Psoas muscle (tissue), 7 donors: ENCODE measurements at regions not wholly inside any gene's neighbourhood (a gene's known extent, or its start where the extent isn't known, plus 50 kb on each side); places are given as distances from the start of the nearest gene placed in this dataset.

Experiments
- ATAC-seq, 4 donors: fragments of 200-7000 bp; cut with Tn5 transposase; one replicate each; pipeline ENCODE4 v1.9.1; 2020; ENCODE audit warnings: moderate library complexity in 3 of 4, mild to moderate bottlenecking in 2 of 4
- DNase-seq, 2 donors: peaks; one replicate each; pipeline ENCODE4 v3.0.0-alpha.2; 2020
- H3K27ac ChIP-seq: fragments of 200-600 bp; one replicate; pipeline ENCODE4 v1.8.0; 2022
- H3K27me3 ChIP-seq, 3 donors: fragments of 200-600 bp in 1 of 3; one replicate each; pipeline versions ENCODE4 v1.6.1 to v1.8.0; 2013 to 2022; ENCODE audit warnings: low read length in 2 of 3, mild to moderate bottlenecking in 2 of 3, moderate library complexity in 1 of 3; ENCODE audit not compliant: insufficient read depth in 3 of 3
- H3K36me3 ChIP-seq, 2 donors: fragments of 200-600 bp in 1 of 2; one replicate each; pipeline versions ENCODE4 v1.6.1 to v1.8.0; 2013 to 2022; ENCODE audit warnings: low read depth in 1 of 2, mild to moderate bottlenecking in 1 of 2, moderate library complexity in 1 of 2; ENCODE audit not compliant: insufficient read depth in 1 of 2
- H3K4me1 ChIP-seq: fragments of 200-600 bp; one replicate; pipeline ENCODE4 v1.8.0; 2022
- H3K4me3 ChIP-seq: fragments of 200-600 bp; one replicate; pipeline ENCODE4 v1.8.0; 2022; ENCODE audit warnings: mild to moderate bottlenecking
- H3K9me3 ChIP-seq: fragments of 200-600 bp; one replicate; pipeline ENCODE4 v1.8.0; 2022
- WGBS, 3 donors: extraction: QIAGEN DNeasy Blood & Tissue Kit; methylation state at CpG; one replicate each; pipeline versions ENCODE4 v1.1.6 to v1.1.7; 2013; 5-methylcytosine and 5-hydroxymethylcytosine counted together
- intact Hi-C, 2 donors: fragments of 100-400 bp; cut with DNase I; formaldehyde crosslinking; loops; one replicate each; pipeline versions ENCODE4 v1.11.0 to v1.14.2; 2022
- TF ChIP-seq, protein P1 (sequence below): fragments of 200-600 bp; IDR thresholded peaks from one replicate; pipeline ENCODE4 v1.8.0; 2022; ENCODE audit warnings: antibody characterized with exemption
- donor health status: healthy with polysubstance abuse.
- donor health status: DM: no; HTN: no; CAD: no; lungs with moderate emphysema.
- donor health status: Bipolar disorder and iron deficiency.
- donor health status: healthy.
- donor health status: DM: yes; HTN: yes; CAD: no.
- donor health status: DM: no; HTN: no; CAD: no.
- donor health status: DM: yes; HTN: yes; CAD: no.

- H3K4me3 ChIP-seq, result no peak overlapping the region
- no peak overlapping the region for H3K27ac ChIP-seq
- no peaks in the 10 kb centered on the region for H3K36me3 ChIP-seq
- TF ChIP-seq, protein P1, sequence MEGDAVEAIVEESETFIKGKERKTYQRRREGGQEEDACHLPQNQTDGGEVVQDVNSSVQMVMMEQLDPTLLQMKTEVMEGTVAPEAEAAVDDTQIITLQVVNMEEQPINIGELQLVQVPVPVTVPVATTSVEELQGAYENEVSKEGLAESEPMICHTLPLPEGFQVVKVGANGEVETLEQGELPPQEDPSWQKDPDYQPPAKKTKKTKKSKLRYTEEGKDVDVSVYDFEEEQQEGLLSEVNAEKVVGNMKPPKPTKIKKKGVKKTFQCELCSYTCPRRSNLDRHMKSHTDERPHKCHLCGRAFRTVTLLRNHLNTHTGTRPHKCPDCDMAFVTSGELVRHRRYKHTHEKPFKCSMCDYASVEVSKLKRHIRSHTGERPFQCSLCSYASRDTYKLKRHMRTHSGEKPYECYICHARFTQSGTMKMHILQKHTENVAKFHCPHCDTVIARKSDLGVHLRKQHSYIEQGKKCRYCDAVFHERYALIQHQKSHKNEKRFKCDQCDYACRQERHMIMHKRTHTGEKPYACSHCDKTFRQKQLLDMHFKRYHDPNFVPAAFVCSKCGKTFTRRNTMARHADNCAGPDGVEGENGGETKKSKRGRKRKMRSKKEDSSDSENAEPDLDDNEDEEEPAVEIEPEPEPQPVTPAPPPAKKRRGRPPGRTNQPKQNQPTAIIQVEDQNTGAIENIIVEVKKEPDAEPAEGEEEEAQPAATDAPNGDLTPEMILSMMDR, result no peak
- no peaks in the 10 kb centered on the region for H3K9me3 ChIP-seq
- no peaks in the 10 kb centered on the region for H3K4me1 ChIP-seq
- 88 to 93% (median 89%) methylated on average over 4 of the region's 4 CpGs for WGBS, 3 donors
- ATAC-seq (no peak), DNase-seq (no peak)
- intact Hi-C loops, result no loop called here
- no peaks in the 10 kb centered on the region for H3K27me3 ChIP-seq
These were observed 376.4 kb downstream of the ZEB2 start for GRCh38 chr2:144143294-144144151.

GRCh38 chr2:144140891-144141290 is 379.0 kb downstream of the ZEB2 start:
- Histone ChIP-seq H3K36me3 (no peaks in the 10 kb centered on the region), H3K9me3 (no peaks in the 10 kb centered on the region), H3K4me1 (no peaks in the 10 kb centered on the region), H3K27me3 (no peaks in the 10 kb centered on the region), H3K4me3 (no peak overlapping the region), H3K27ac (no peak overlapping the region)
- no peak for ATAC-seq
- WGBS, 3 donors, result 70 to 73% (median 73%) methylated on average over 3 of the region's 3 CpGs
- DNase-seq, result no peak
- intact Hi-C loops, result no loop called here
- TF ChIP-seq, protein P1, result no peak

DNA sequence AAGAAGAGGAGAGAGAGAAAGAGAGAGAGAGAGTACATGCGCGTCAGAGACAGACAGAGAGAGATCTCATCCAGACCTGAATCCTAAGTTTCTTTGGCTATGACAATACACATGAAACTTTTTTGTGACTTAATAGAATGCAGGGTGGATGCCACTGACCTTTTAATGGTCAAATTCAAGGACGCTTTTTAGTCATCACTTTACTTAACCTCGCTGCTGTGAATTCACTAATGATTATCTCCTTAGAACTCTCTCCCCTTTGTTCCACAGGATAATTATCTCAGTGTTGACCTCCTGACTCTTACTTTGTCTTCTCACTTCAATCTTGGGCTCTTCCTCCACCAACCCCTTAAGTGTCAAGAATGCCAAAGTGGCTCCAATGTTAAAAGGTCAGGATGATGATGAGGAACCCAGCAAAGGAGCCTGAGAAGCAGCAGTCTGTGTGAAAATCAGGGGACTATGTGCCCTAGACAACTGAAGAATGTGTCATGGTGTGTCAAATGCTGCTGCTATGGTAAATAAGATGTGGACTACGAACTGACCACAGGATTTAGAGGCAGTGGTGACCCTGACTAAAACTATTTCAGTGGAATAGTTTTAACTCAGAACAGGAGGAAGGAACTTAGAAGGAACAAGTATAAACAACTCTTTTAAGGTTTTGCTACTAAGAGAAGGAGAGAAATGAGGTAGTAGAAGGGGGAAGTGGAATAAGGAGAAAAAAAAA is 382.1 kb downstream of the ZEB2 start:
- H3K4me1 ChIP-seq, result no peaks in the 10 kb centered on the region
- no peak for DNase-seq
- no peaks in the 10 kb centered on the region for H3K27me3 ChIP-seq
- no peaks in the 10 kb centered on the region for H3K36me3 ChIP-seq
- ATAC-seq, result no peak
- TF ChIP-seq, protein P1, result no peak
- WGBS, 3 donors, result 88 to 91% (median 90%) methylated on average over 5 of the region's 5 CpGs
- no peak overlapping the region for H3K4me3 ChIP-seq
- H3K27ac ChIP-seq, result no peak overlapping the region
- H3K9me3 ChIP-seq, result no peaks in the 10 kb centered on the region
- intact Hi-C loops, result no loop called here

- WGBS, 3 donors, result 95 to 98% (median 96%) methylated on average over 1 of the region's 1 CpG
- TF ChIP-seq, protein P1, result no peak
- DNase-seq, result no peak
These were observed 382.6 kb downstream of the ZEB2 start for GRCh38 chr2:144137272-144137671.

More at GRCh38 chr2:144137272-144137671, 382.6 kb downstream of the ZEB2 start:
- ATAC-seq, result no peak
- intact Hi-C loops, result no loop called here
- Histone ChIP-seq H3K9me3 (no peaks in the 10 kb centered on the region), H3K4me3 (no peak overlapping the region), H3K4me1 (no peaks in the 10 kb centered on the region), H3K36me3 (no peaks in the 10 kb centered on the region), H3K27ac (no peak overlapping the region), H3K27me3 (no peaks in the 10 kb centered on the region)
